Left cardiac atrium (tissue), 4 donors: ENCODE measurements at regions not wholly inside any gene's neighbourhood (a gene's known extent, or its start where the extent isn't known, plus 50 kb on each side); places are given as distances from the start of the nearest gene placed in this dataset.

Experiments
- ATAC-seq, 2 donors: fragments of 200-7000 bp; cut with Tn5 transposase; one replicate each; pipeline ENCODE4 v1.9.1; 2020; ENCODE audit warnings: mild to moderate bottlenecking in 2 of 2, moderate library complexity in 2 of 2
- DNase-seq: peaks from one replicate; pipeline ENCODE4 v3.0.0-alpha.2; 2020
- intact Hi-C, 2 donors: fragments of 100-400 bp; cut with DNase I; formaldehyde crosslinking; loops; one replicate each; pipeline versions ENCODE4 v1.14.1 to v1.15.1; 2022 to 2023
- donor health status: DM: no; HTN: yes; CAD: no.
- donor health status: DM: no; HTN: yes; CAD: no; lungs with severe emphysema.
- donor health status: DM: yes; HTN: yes; CAD: no.
- donor health status: Dilated cardiomyopathy.

DNA sequence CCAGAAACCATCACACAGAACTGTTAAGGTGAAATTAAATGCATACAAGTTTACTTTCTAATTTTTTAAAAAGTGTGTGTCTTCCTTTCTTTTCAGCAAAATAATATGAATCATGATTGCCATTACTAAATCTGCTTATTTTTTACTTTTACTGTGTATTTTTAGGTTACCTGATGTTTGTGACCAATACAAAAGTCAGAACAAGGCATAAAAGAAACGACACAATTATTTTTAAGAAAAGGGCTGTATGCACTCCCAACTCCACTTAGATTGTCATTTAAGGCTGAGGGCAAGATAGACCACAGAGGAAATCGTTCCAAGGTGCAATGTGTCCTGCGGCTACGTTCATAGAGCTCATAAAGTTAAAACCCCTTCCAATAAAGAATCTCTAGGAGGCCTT is 797.0 kb downstream of the TDRD15 start:
- DNase-seq (no peak), ATAC-seq (no peak)
- intact Hi-C loops: no loop called here

DNA sequence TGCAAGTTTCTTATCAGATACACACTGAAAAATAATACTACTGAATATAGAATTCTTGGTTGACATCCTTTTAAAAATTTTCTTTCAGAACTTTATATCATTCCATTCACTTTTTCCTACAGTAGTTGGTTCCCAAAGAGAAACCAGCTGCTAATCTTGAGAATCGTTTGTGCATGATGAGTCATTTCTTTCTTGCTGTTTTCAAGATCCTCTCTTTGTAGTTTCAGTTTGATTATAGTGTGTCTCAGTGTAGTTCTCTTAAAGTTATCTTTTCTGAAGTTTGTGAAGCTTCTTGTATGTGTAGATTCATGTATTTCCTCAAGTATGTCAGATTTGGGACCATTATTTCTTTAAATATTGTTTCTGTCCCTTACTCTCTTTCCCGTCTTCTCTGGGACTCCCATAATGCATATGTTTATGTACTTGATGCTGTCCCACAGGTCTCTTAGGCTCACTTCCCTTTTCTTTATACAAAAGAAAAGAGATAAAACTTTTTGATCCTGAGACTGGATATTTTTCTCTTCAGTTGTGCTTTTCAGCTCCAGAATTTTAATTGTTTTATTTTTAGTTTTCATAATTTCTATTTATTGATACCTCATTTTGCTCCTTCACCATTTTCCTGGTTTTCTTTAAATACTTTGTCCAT is 801.0 kb downstream of the TDRD15 start:
- intact Hi-C loops: no loop called here
- DNase-seq (no peak), ATAC-seq (no peak)

DNA sequence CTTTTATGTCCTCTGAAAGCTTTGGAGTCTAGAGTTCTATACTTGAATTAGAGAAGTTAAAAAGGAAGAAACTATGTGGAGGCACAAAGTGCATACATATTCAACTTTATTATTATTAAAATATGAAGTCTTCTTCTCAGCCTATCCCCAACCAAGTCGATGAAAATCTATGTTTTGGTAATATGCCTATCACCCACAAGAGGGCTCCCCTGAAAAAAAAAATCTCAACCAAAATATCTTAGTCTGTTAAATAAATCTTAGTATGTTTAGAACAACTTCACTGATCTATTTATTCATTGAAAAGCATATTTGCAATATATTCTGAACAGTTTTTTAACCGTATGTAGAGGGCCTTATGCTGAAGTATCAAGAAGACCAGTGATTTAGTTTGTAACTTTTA is 804.5 kb downstream of the TDRD15 start:
- DNase-seq (no peak), ATAC-seq (no peak)
- intact Hi-C loops: no loop called here

DNA sequence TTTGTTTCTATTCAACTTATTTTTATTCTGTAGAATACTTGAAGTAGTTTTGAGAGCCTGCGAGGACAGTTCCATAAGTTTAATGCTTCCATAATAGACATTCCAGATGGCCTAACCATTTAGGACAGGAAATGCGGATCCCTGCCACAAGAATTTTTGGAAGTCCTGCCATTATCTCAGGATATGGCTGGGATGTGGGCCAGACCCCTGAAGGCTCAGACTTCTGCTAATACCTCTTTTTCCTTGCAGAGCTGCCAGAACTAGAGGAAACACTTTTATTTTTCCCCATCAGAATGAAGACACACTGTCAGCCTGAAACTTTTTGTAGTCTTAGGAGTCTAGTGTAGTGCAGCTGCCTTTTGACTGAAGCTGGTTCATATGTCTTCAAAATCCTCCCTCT is 806.5 kb downstream of the TDRD15 start:
- intact Hi-C loops: no loop called here
- ATAC-seq (no peak), DNase-seq (no peak)

DNA sequence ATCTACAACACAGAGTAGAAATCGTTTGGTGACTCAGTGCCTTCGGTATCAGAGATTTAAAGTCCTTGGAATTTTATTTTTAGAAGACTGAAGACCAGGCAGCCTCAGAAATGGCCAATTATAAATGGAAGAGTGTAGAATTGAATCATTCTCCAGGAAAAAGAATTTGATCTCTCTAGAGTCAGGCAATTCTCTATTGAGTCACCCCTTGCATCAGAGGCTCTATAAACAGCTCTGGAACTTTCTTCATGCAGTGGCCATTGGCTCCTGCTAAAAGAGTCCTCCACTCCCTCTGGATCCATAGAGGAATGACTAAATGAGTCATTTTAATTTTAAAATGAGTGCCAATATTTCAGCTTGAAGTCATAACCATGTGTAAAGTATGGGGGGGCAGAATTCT is 816.2 kb downstream of the TDRD15 start:
- DNase-seq (no peak), ATAC-seq (no peak)
- intact Hi-C loops: no loop called here

DNA sequence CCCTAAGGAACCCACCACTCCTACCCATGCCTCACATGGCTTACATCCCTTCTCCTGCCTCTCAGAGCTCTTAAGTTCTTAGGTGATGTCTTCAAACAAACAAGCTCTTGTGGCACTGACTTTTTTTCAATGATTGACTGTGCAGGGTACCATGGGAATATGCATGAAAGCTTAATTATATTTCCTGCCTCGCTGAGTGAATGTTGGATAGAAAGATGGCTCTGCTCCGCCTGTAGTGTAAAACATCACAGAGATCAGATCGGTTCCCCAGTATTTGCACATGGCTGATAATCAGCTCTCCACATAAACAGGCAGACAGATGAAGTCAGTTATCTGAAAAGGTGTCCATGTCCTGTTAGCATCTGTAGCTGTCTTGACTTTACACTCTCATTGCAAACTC is 820.8 kb downstream of the TDRD15 start:
- intact Hi-C loops: no loop called here
- ATAC-seq (no peak), DNase-seq (no peak)

DNA sequence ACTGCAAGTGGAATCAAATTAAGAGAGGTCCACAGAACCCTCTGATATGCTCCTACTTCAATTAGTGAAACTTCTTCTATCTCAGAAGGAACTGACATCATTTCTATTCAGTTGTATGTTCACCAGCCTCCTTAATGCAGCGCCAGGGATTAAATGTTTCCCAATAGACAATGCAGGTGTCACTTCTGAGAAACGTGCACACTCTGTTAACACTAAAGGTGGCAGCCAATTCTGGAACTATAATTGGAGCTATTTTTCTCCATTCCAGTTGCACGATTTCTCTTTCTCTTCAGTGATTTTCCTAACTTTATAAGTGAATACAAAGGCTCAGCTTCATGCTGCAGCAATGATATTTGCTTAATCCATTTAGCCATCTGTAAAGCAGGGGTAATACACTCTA is 821.9 kb downstream of the TDRD15 start:
- DNase-seq: no peak
- intact Hi-C loops: no loop called here
- no peak for ATAC-seq

DNA sequence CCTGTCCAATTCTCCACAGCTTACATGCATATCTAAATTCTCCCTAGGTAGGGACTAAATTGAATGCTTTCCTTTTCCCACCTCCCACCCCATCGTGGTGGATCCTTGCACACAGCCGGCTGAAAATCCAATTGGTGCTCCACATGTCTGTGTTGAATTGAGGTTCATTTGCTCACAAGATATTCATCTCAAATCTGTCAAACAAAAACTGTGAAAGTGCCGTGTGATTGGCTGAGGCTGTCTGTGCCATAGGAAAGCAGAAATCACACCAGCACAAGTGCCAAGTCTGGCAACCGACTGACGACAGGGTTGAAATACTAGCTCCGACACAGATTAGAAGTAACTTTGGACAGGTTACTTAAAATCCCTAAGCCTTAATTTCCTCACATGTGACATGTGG is 823.3 kb downstream of the TDRD15 start:
- intact Hi-C loops: no loop called here

DNA sequence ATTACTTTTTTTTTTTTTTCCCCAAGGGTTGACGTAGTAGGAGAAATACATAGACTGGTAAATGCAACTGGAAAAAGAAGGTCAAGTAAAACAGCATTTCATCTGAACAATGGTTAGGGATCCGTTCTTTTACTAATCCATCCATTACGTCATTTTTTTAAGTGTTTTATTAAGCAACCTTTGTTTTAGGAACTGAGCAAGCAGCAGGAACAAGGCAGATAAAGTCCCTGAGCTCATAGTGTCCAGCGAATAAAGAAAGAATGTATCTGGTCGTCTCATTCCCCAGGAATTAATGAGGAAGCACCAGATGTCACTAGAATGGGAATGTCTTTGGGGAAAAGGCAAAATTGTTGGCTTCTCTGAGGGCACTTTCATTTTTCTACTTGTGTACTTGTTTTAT is 842.4 kb downstream of the TDRD15 start:
- ATAC-seq (no peak), DNase-seq (no peak)
- intact Hi-C loops: no loop called here

More for the DNA sequence above, 823.3 kb downstream of the TDRD15 start:
- DNase-seq (no peak), ATAC-seq (no peak)

DNA sequence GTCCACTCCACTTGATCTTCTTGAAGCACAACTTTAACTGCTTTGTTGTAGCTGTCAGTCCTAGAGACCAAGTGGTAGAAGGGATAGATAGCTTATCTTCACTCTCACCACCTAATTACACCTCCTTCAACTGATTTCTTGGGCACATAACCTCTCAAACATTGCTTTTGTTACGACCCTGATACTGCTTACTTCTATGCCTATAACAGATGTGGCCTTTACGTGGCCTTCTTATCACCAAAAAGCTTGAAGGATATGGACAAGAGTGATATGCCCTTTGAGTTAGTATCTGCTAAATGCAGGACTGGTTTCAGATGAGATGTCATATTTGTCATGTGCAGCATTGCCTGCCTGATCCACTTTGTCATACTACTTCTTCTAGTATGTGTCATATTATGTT is 847.2 kb downstream of the TDRD15 start:
- intact Hi-C loops: no loop called here
- ATAC-seq (no peak), DNase-seq (no peak)

DNA sequence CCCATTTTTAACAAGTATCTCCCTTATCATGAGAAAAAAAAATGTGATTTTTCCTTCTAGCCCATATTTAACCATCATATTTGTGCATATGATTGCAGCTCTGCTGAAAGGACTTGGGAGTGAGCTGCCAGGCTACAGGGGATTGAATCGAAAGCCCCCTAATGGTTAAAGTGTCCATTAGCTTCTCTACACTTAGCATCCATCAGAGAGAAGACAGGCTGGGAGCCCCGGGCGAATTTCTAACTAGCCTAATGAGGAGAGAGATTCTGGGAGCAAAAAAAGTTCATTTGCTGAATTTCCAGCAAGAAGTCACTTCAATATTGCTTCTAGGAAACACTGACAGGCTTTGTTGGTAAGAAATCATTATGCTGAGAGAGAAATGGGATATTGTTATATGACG is 848.8 kb downstream of the TDRD15 start:
- ATAC-seq: no peak
- intact Hi-C loops: no loop called here
- no peak for DNase-seq

DNA sequence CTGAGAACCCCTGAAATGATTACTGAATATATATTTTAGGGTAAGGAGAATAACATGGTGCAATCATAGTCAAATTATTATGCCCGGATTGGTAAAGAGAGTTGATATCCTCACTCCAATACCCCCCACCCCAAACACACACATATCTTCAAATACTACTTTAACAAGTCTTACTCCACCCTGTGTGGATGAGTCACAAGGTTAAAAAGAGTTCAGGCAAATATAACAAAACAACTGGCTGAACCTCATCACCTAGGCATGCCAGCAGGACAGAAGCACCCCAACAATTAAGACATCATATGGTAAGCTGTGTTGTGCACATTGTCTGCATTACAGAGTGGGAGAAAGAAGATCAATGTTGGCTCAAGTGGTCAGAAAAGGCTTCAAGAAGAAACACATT is 857.4 kb downstream of the TDRD15 start:
- intact Hi-C loops: no loop called here
- DNase-seq: no peak
- ATAC-seq: peak in 1 of 2 donors; percentile 61

DNA sequence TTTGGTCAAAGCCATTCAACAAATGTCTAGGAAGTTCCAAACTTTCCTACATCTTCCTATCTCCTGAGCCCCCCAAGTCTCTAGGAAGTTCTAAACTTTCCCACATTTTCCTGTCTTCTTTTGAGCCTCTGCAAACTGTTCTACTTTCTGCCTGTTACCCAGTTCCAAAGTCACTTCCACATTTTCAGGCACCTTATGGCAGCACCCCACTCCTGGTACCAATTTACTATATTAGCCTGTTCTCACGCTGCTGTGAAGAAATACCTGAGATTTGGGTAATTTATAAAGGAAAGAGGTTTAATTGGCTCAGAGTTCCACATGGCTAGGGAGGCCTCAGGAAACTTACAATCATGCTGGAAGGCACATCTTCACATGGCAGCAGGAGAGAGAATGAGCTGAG is 869.2 kb downstream of the TDRD15 start:
- intact Hi-C loops: no loop called here
- DNase-seq (no peak), ATAC-seq (no peak)

DNA sequence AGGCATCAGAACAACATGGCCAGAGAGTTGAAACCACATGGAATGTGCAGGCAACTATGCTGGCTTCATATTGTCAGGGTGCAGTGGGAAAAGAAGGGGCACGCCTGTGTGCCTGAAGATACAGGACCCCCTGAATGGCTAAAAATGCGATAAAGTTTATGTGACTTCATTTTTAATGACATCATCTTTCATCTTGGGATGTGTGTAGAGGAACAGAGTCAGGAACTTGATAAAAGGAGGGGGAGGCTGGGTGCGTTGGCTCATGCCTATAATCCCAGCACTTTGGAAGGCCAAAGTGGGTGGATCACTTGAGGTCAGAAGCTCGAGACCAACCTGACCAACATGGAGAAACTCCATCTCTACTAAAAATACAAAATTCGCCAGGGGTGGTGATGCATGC is 872.6 kb downstream of the TDRD15 start:
- intact Hi-C loops: no loop called here

DNA sequence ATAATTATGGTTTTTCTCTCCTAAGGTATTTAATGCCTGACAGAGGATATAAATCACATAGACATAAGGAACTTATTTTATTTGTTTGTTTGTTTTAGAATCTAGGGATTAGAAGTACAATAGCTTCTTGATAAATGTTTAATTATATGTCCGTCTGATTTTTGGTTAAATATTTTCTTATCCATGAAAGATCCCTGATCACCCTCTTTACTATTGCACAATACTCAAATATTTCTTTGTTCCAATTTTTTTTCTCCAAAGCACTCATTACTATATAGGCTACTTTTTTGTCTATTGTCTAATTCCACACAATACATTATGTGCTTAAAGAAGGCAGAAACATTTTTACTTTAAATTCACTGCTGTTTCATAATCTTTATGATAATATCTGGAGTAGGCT is 875.8 kb downstream of the TDRD15 start:
- DNase-seq: no peak
- intact Hi-C loops: no loop called here
- ATAC-seq: no peak

More for the DNA sequence above, 872.6 kb downstream of the TDRD15 start:
- no peak for ATAC-seq
- DNase-seq: no peak

DNA sequence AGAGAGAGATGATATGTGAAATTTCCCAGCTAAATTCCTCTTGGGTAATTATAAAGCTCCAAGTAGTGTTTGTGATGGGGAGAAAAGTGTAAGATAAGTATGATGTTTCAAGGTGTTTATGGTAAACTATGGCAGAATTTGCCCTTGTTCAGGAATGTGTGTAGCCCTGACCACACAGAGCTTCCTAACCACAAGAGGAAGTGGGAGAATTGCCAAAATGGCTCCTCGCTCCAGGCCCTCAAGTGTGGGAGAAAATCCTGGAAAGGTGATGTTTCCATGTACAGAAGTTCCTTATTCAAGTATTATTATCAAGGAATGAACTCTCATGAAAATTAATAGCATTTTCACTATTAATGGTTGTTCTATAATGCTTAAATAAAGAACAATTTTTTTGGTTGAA is 878.3 kb downstream of the TDRD15 start:
- intact Hi-C loops: no loop called here
- DNase-seq (no peak), ATAC-seq (no peak)

DNA sequence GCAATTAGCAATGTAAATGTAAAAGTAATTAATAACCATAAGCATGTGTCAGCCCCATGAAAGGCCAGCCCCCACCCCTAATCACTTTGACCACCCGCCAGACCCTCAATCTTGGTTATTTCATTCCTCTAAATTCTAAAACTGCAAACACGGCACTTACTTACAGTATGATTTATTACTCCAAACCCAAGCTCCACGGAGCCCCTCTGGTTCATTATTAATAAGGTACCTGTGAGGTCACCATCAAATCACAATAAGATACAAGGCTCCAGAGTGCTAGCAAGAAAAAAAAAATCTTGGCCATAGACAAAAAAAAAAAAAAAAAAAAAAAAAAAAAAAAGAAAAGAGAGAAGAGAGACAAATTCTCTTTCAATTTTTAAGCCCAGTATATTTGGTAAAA is 879.5 kb downstream of the TDRD15 start:
- intact Hi-C loops: no loop called here
- no peak for ATAC-seq
- DNase-seq: no peak

DNA sequence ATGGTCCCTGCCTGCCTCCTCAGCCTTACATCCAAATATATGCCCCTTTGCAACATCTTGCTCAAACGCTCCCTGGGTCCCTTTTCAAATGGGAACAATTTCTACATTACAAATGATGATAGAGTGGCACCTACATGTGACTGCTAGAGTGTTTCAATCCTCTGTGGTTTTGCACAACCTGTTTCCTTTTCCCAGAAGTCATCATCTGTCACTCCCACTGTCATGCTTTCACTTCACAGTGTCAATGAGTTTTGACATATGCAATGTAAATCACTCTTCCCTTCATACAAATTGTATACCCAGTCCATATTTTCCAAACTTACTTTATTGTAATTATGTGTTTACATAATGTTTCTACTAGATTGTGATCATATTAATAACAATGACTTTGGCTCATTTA is 887.3 kb downstream of the TDRD15 start:
- ATAC-seq (no peak), DNase-seq (no peak)
- intact Hi-C loops: no loop called here

DNA sequence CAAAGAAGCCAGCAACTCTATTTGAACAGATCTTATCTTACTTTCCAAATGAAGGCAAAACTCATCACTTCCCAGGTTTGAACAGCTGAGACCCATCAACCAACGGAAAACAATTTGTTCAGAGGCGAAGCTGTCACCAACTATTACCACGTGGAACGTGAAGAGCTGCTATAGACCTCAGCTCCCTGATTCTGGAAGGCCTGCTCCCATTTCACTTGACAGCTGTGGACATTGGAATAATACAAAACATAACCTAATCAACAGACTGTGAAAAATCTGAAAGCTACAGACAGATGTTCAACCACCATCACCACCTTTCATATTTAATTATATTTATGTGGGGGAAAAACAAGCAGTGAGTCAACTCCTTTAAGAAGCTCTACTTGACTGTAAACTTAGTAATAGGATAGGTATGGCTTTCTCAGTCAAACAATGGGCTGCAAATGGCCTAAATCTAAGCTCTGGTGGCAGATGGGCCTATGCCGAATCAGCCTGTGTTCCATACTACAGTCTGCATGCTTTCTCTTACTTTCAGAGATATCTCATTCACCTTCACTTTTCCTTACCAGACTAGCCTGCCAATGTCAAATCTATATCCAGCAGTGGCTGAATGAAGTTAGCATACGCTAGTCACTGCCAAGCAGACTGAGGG is 896.4 kb downstream of the TDRD15 start:
- intact Hi-C loops: no loop called here
- no peak for DNase-seq
- ATAC-seq: peak in 1 of 2 donors; percentile 61

DNA sequence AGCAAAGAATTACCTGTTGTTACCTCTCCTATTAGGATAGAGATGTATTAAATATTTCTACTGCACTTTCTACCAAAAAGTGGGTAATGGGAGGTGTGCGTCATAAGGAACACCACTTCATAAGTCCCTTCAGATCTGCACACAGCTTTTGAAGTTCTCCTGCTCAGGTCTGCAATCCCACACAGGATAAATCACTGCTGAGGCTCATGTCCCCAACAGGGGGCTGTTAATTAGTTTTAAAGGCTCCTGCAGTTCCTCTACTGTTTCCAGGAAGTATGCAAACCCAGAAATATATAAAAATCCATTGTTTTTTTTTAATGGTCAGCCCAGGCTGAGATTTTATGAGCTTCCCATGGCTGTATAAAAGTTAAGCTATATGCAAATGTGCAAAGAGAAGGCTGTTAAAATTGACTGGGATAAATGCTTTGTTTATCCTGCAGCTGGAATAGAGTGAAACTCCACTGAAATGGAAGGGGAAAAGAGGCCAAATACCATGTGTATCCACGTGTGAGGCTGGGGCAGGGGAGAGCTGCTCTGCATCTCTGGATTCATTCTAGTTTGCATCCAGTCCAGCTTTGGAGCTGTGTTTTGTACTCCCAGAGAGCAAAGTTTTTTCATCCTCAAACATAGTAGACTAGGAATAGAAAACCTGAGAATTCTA is 903.7 kb downstream of the TDRD15 start:
- DNase-seq: no peak
- intact Hi-C loops: no loop called here
- no peak for ATAC-seq

DNA sequence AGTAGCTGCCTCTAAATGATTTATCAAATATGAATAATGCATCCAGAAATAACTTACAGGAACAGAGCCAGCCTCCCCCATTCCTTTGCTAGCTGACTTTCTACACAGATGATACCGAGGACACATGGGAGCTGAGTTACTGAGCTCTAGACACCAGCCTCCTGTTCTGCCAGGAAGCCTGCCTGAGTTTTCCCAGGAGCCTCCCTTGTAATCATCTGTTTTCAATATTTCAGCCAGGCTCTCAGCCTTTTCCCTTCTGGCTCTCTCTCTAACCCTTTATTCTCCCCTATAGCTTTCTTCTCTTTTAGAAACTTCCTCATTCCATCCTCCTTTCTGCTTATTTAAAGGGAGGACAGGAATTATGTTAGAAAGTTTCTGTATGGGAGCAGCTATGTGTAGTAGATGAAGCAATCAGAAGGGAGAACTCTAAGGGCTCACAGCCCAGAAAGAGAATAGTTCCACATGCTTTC is 911.6 kb downstream of the TDRD15 start:
- intact Hi-C loops: no loop called here
- ATAC-seq (peak; percentile 70 to 95), DNase-seq (no peak)
